MM.1S (cell line): ENCODE measurements at regions not wholly inside any gene's neighbourhood (a gene's known extent, or its start where the extent isn't known, plus 50 kb on each side); places are given as distances from the start of the nearest gene placed in this dataset.

Experiments used
- DNase-seq: peaks from one replicate; pipeline ENCODE4 v3.0.0-alpha.2; 2015
- H2AFZ ChIP-seq: fragments of 300-600 bp; sonication (generic); 2 replicates; pipeline ENCODE4 v1.6.0; 2016; ENCODE audit warnings: antibody characterized with exemption, low read length
- H3F3A ChIP-seq: fragments of 300-600 bp; sonication (generic); 2 replicates; pipeline ENCODE4 v1.6.1; 2016; ENCODE audit warnings: mild to moderate bottlenecking, antibody characterized with exemption, low read length, moderate library complexity, mixed read lengths; ENCODE audit not compliant: insufficient read depth
- H3K27ac ChIP-seq: fragments of 300-600 bp; sonication (generic); 2 replicates; pipeline ENCODE4 v1.5.1; 2016; ENCODE audit warnings: mild to moderate bottlenecking, low read length
- H3K27me3 ChIP-seq: fragments of 300-600 bp; sonication (generic); replicated peaks from 2 replicates; pipeline ENCODE4 v1.6.0; 2016; ENCODE audit warnings: low read length; ENCODE audit not compliant: insufficient read depth
- H3K36me3 ChIP-seq: fragments of 300-600 bp; sonication (generic); replicated peaks from 2 replicates; pipeline ENCODE4 v1.6.1; 2016; ENCODE audit warnings: mild to moderate bottlenecking, low read length, mixed read lengths; ENCODE audit not compliant: insufficient read depth
- H3K4me1 ChIP-seq: fragments of 300-600 bp; sonication (generic); 2 replicates; pipeline ENCODE4 v1.6.1; 2016; ENCODE audit warnings: low read length, mixed read lengths
- H3K4me2 ChIP-seq: fragments of 300-600 bp; sonication (generic); 2 replicates; pipeline ENCODE4 v1.6.0; 2016; ENCODE audit warnings: low read depth, low read length
- H3K4me3 ChIP-seq: fragments of 300-600 bp; sonication (generic); 2 replicates; pipeline ENCODE4 v1.5.1; 2016; ENCODE audit warnings: low read length, mixed read lengths
- H3K79me2 ChIP-seq: fragments of 300-600 bp; sonication (generic); 2 replicates; pipeline ENCODE4 v1.6.1; 2016; ENCODE audit warnings: mixed run types, low read length, mixed read lengths
- H3K9ac ChIP-seq: fragments of 300-600 bp; sonication (generic); 2 replicates; pipeline ENCODE4 v1.6.1; 2016; ENCODE audit warnings: low read length, mixed read lengths
- H3K9me2 ChIP-seq: fragments of 300-600 bp; sonication (generic); replicated peaks from 2 replicates; pipeline ENCODE4 v1.6.1; 2016; ENCODE audit warnings: mild to moderate bottlenecking, low read length, mixed read lengths; ENCODE audit not compliant: insufficient read depth
- H3K9me3 ChIP-seq: fragments of 300-600 bp; sonication (generic); replicated peaks from 2 replicates; pipeline ENCODE4 v1.6.1; 2016; ENCODE audit warnings: mild to moderate bottlenecking, low read length, mixed read lengths; ENCODE audit not compliant: insufficient read depth
- H4K20me1 ChIP-seq: fragments of 300-600 bp; sonication (generic); 2 replicates; pipeline ENCODE4 v1.6.1; 2016; ENCODE audit warnings: mild to moderate bottlenecking, low read length, moderate library complexity, mixed read lengths; ENCODE audit not compliant: insufficient read depth
- EZH2 ChIP-seq: fragments of 300-600 bp; sonication (generic); optimal IDR thresholded peaks from 2 replicates; pipeline ENCODE3; 2017; ENCODE audit warnings: low read depth, mild to moderate bottlenecking, antibody characterized with exemption, low read length, mixed read lengths
- EZH2phosphoT487 ChIP-seq: fragments of 300-600 bp; sonication (generic); IDR thresholded peaks from 2 replicates; pipeline ENCODE4 v1.6.1; 2018; ENCODE audit warnings: antibody characterized with exemption, low read length
- TF ChIP-seq, protein P1 (sequence below): fragments of 300-600 bp; sonication (generic); IDR thresholded peaks from 2 replicates; pipeline ENCODE4 v1.5.1; 2016; ENCODE audit warnings: antibody characterized with exemption, low read length, mixed read lengths

GRCh38 chr11:119804698-119805097 lies 75.7 kb upstream of the NECTIN1 start:
- H3K36me3 ChIP-seq, result no peaks in the 10 kb centered on the region
- TF ChIP-seq EZH2 (no peak), EZH2phosphoT487 (no peak)
- TF ChIP-seq, protein P1, sequence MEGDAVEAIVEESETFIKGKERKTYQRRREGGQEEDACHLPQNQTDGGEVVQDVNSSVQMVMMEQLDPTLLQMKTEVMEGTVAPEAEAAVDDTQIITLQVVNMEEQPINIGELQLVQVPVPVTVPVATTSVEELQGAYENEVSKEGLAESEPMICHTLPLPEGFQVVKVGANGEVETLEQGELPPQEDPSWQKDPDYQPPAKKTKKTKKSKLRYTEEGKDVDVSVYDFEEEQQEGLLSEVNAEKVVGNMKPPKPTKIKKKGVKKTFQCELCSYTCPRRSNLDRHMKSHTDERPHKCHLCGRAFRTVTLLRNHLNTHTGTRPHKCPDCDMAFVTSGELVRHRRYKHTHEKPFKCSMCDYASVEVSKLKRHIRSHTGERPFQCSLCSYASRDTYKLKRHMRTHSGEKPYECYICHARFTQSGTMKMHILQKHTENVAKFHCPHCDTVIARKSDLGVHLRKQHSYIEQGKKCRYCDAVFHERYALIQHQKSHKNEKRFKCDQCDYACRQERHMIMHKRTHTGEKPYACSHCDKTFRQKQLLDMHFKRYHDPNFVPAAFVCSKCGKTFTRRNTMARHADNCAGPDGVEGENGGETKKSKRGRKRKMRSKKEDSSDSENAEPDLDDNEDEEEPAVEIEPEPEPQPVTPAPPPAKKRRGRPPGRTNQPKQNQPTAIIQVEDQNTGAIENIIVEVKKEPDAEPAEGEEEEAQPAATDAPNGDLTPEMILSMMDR, result no peak

DNA sequence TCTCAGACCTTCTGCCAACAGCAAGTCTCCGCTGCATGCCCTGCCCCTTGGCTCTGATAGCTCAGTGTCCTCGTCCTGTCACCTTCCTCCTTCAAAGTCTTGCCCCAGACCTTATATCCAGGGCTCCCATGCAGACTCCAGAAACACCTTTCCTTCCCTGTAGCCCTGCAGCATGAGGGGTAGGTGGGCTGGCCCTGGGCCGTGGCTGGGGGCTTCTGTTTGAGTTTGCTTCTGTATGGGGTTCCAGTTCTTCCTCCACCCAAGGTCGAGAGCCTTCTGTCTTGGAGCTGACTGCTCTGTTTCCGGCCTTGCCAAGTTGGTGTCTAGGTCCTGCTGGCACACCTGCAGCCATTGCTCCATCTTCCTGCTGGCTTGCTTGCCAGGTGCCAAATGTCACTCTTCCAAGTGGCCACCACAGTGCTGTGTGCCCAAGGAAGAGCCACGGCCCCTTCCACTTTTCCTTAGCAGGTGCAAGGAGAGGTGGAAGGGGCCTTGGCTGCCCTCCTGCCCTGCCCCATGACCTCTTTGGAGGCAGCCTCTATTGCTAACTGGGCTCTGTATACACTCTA lies 74.8 kb upstream of the NECTIN1 start:
- no peaks in the 10 kb centered on the region for H3K9me3 ChIP-seq
- H2AFZ ChIP-seq, result no peak overlapping the region
- H3K9me2 ChIP-seq, result no peaks in the 10 kb centered on the region
- no peaks in the 10 kb centered on the region for H3K4me1 ChIP-seq
- H3F3A ChIP-seq, result no peaks in the 10 kb centered on the region
- no peaks in the 10 kb centered on the region for H3K36me3 ChIP-seq
- no peak overlapping the region for H3K9ac ChIP-seq
- H3K4me2 ChIP-seq, result no peak overlapping the region
- TF ChIP-seq, protein P1, result no peak
- TF ChIP-seq EZH2phosphoT487 (no peak), EZH2 (no peak)
- no peak overlapping the region for H3K27ac ChIP-seq
- no peaks in the 10 kb centered on the region for H4K20me1 ChIP-seq
- no peak overlapping the region for H3K4me3 ChIP-seq
- no peaks in the 10 kb centered on the region for H3K79me2 ChIP-seq
- no peak for DNase-seq
- H3K27me3 ChIP-seq, result peaks cover 17% of the 10 kb centered on the region; the same call in 1 of the 2 replicates

More at GRCh38 chr11:119804698-119805097, 75.7 kb upstream of the NECTIN1 start:
- no peak overlapping the region for H2AFZ ChIP-seq
- H3K9me3 ChIP-seq, result no peaks in the 10 kb centered on the region
- DNase-seq, result no peak
- no peak overlapping the region for H3K27ac ChIP-seq
- no peaks in the 10 kb centered on the region for H3K79me2 ChIP-seq
- H3F3A ChIP-seq, result no peaks in the 10 kb centered on the region
- no peak overlapping the region for H3K4me3 ChIP-seq
- no peaks in the 10 kb centered on the region for H4K20me1 ChIP-seq
- H3K27me3 ChIP-seq, result peaks cover 17% of the 10 kb centered on the region; the same call in 1 of the 2 replicates
- H3K9ac ChIP-seq, result no peak overlapping the region
- no peaks in the 10 kb centered on the region for H3K4me1 ChIP-seq
- H3K9me2 ChIP-seq, result no peaks in the 10 kb centered on the region
- no peak overlapping the region for H3K4me2 ChIP-seq

DNA sequence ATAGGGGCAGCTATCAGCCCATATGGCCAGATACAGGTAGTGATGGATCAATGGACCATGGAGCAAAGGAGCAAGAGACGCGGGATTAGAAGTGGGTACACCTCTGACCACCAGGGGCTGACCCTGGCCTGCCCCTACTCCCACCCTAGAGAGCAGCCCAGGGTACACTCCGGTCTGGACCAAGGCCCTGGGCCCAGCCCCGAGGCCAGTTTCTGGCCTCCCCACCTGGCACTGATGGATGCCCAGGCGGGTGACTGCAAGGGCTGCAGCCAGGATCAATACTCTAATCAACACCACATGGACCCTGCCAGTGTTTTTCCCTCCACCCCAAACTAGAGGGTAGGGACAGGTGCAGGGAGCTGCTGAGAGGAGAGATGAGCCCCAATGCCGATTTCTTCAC lies 74.1 kb upstream of the NECTIN1 start:
- no peaks in the 10 kb centered on the region for H3F3A ChIP-seq
- H3K27me3 ChIP-seq, result peaks cover 13% of the 10 kb centered on the region; the same call in 1 of the 2 replicates
- H4K20me1 ChIP-seq, result no peaks in the 10 kb centered on the region
- DNase-seq, result no peak
- H3K9ac ChIP-seq, result no peak overlapping the region
- no peak overlapping the region for H3K4me2 ChIP-seq
- no peak overlapping the region for H3K4me3 ChIP-seq
- no peak overlapping the region for H2AFZ ChIP-seq
- H3K79me2 ChIP-seq, result no peaks in the 10 kb centered on the region
- H3K27ac ChIP-seq, result no peak overlapping the region
- no peaks in the 10 kb centered on the region for H3K4me1 ChIP-seq
- TF ChIP-seq, protein P1, result no peak
- no peak for TF ChIP-seq EZH2
- no peak for TF ChIP-seq EZH2phosphoT487
- H3K9me3 ChIP-seq, result no peaks in the 10 kb centered on the region
- no peaks in the 10 kb centered on the region for H3K36me3 ChIP-seq
- no peaks in the 10 kb centered on the region for H3K9me2 ChIP-seq
